SHP77 treated with DMSO at 0.1 percent for 48 hours (cell line): ENCODE measurements at regions not wholly inside any gene's neighbourhood (a gene's known extent, or its start where the extent isn't known, plus 50 kb on each side); places are given as distances from the start of the nearest gene placed in this dataset.

Source experiments
- DNase-seq: peaks from one replicate; lab custom pipeline; 2025; lab: John Stamatoyannopoulos, UW

- no peak for DNase-seq
These were observed 298.3 kb upstream of the DACH1 start for GRCh38 chr13:72165276-72165675.

- DNase-seq: no peak
These were observed 297.8 kb upstream of the DACH1 start for GRCh38 chr13:72164811-72165210.

- no peak for DNase-seq
These were observed 296.7 kb upstream of the DACH1 start for GRCh38 chr13:72163678-72164077.

- DNase-seq: no peak
These were observed 294.0 kb upstream of the DACH1 start for GRCh38 chr13:72160977-72161376.

GRCh38 chr13:72156760-72157159 lies 289.8 kb upstream of the DACH1 start:
- no peak for DNase-seq

- no peak for DNase-seq
These were observed 286.3 kb upstream of the DACH1 start for GRCh38 chr13:72153272-72153671.

GRCh38 chr13:72151241-72151640 lies 284.2 kb upstream of the DACH1 start:
- no peak for DNase-seq

- no peak for DNase-seq
These were observed 283.5 kb upstream of the DACH1 start for GRCh38 chr13:72150502-72150901.

- DNase-seq: no peak
These were observed 282.7 kb upstream of the DACH1 start for GRCh38 chr13:72149701-72150100.

- no peak for DNase-seq
These were observed 279.8 kb upstream of the DACH1 start for GRCh38 chr13:72146816-72147215.

- no peak for DNase-seq
These were observed 278.4 kb upstream of the DACH1 start for GRCh38 chr13:72145383-72145782.

GRCh38 chr13:72144636-72145035 lies 277.6 kb upstream of the DACH1 start:
- DNase-seq: no peak

GRCh38 chr13:72141855-72142519 lies 275.0 kb upstream of the DACH1 start:
- DNase-seq: no peak

- DNase-seq: no peak
These were observed 272.2 kb upstream of the DACH1 start for GRCh38 chr13:72139192-72139591.

GRCh38 chr13:72132075-72132474 lies 265.1 kb upstream of the DACH1 start:
- DNase-seq: no peak

- no peak for DNase-seq
These were observed 262.1 kb upstream of the DACH1 start for GRCh38 chr13:72129117-72129516.

GRCh38 chr13:72127031-72127430 lies 260.0 kb upstream of the DACH1 start:
- no peak for DNase-seq

- no peak for DNase-seq
These were observed 259.4 kb upstream of the DACH1 start for GRCh38 chr13:72126424-72126823.

- DNase-seq: no peak
These were observed 258.6 kb upstream of the DACH1 start for GRCh38 chr13:72125561-72125960.

GRCh38 chr13:72122661-72123255 lies 255.8 kb upstream of the DACH1 start:
- no peak for DNase-seq

GRCh38 chr13:72121466-72121865 lies 254.5 kb upstream of the DACH1 start:
- DNase-seq: no peak

- no peak for DNase-seq
These were observed 253.6 kb upstream of the DACH1 start for GRCh38 chr13:72120632-72121031.

GRCh38 chr13:72113931-72114330 lies 246.9 kb upstream of the DACH1 start:
- DNase-seq: no peak

GRCh38 chr13:72113076-72113475 lies 246.1 kb upstream of the DACH1 start:
- no peak for DNase-seq
